C4-2B (cell line): ENCODE measurements at regions not wholly inside any gene's neighbourhood (a gene's known extent, or its start where the extent isn't known, plus 50 kb on each side); places are given as distances from the start of the nearest gene placed in this dataset.

Experiments used
- H3K27ac ChIP-seq: fragments of 450-650 bp; 2 replicates; pipeline ENCODE4 v1.5.1; 2017
- CTCF ChIP-seq: fragments of 450-650 bp; conservative IDR thresholded peaks from 2 replicates; pipeline ENCODE4 v1.5.1; 2017; ENCODE audit warnings: mild to moderate bottlenecking
- ZFX ChIP-seq: fragments of 450-650 bp; IDR thresholded peaks from 2 replicates; pipeline ENCODE4 v1.6.1; 2017

- TF ChIP-seq CTCF (no peak), ZFX (no peak)
These were observed 124.0 kb upstream of the STXBP5 start for GRCh38 chr6:147080225-147080624.

GRCh38 chr6:147081076-147081609, 123.1 kb upstream of the STXBP5 start:
- H3K27ac ChIP-seq: no peak overlapping the region
- TF ChIP-seq ZFX: no peak
- no peak for TF ChIP-seq CTCF

More at GRCh38 chr6:147080225-147080624, 124.0 kb upstream of the STXBP5 start:
- H3K27ac ChIP-seq: peak overlapping the region; percentile 28; the same call in 1 of the 2 replicates

- TF ChIP-seq CTCF: no peak
- no peak for TF ChIP-seq ZFX
- no peak overlapping the region for H3K27ac ChIP-seq
These were observed 116.6 kb upstream of the STXBP5 start for GRCh38 chr6:147087641-147088040.

GRCh38 chr6:147088861-147089260, 115.4 kb upstream of the STXBP5 start:
- TF ChIP-seq CTCF (no peak), ZFX (no peak)
- no peak overlapping the region for H3K27ac ChIP-seq

- H3K27ac ChIP-seq: no peak overlapping the region
- TF ChIP-seq CTCF (no peak), ZFX (no peak)
These were observed 108.9 kb upstream of the STXBP5 start for GRCh38 chr6:147095316-147095715.

- no peak overlapping the region for H3K27ac ChIP-seq
- TF ChIP-seq ZFX: no peak
- TF ChIP-seq CTCF: no peak
These were observed 104.2 kb upstream of the STXBP5 start for GRCh38 chr6:147099974-147100373.

GRCh38 chr6:147103007-147103406, 101.2 kb upstream of the STXBP5 start:
- no peak overlapping the region for H3K27ac ChIP-seq
- no peak for TF ChIP-seq CTCF
- TF ChIP-seq ZFX: no peak
